GM23248 (cell line): ENCODE measurements at regions not wholly inside any gene's neighbourhood (a gene's known extent, or its start where the extent isn't known, plus 50 kb on each side); places are given as distances from the start of the nearest gene placed in this dataset.
A peak's percentile ranks its signal among the peaks of the same experiment; 100 is the strongest.

ENCODE experiments used
- DNase-seq: peaks from one replicate; pipeline ENCODE4 v3.0.0-alpha.2; 2015
- H2AFZ ChIP-seq: fragments of 200-600 bp; sonication (generic); 2 replicates; pipeline ENCODE4 v1.6.1; 2016; ENCODE audit warnings: antibody characterized with exemption
- H3F3A ChIP-seq: fragments of 200-600 bp; sonication (generic); 2 replicates; pipeline ENCODE4 v1.6.1; 2016; ENCODE audit warnings: mild to moderate bottlenecking, antibody characterized with exemption, mixed run types; ENCODE audit not compliant: insufficient read depth
- H3K27ac ChIP-seq: fragments of 200-600 bp; sonication (generic); 2 replicates; pipeline ENCODE4 v1.5.1; 2016; ENCODE audit warnings: mild to moderate bottlenecking
- H3K27me3 ChIP-seq: fragments of 200-600 bp; sonication (generic); replicated peaks from 2 replicates; pipeline ENCODE4 v1.6.1; 2016; ENCODE audit warnings: mild to moderate bottlenecking; ENCODE audit not compliant: insufficient read depth
- H3K36me3 ChIP-seq: fragments of 200-600 bp; sonication (generic); 2 replicates; pipeline ENCODE4 v1.6.1; 2016; ENCODE audit warnings: low read depth, mild to moderate bottlenecking
- H3K4me1 ChIP-seq: fragments of 200-600 bp; sonication (generic); 2 replicates; pipeline ENCODE4 v1.6.1; 2016; ENCODE audit warnings: mild to moderate bottlenecking; ENCODE audit not compliant: insufficient read depth
- H3K4me2 ChIP-seq: fragments of 200-600 bp; sonication (generic); one replicate; pipeline ENCODE4 v1.6.1; 2016; ENCODE audit warnings: mild to moderate bottlenecking; ENCODE audit not compliant: unreplicated experiment
- H3K4me3 ChIP-seq: fragments of 200-600 bp; sonication (generic); 2 replicates; pipeline ENCODE4 v1.5.1; 2016; ENCODE audit warnings: mild to moderate bottlenecking
- H3K79me2 ChIP-seq: fragments of 200-600 bp; sonication (generic); 2 replicates; pipeline ENCODE4 v1.6.1; 2016; ENCODE audit warnings: mild to moderate bottlenecking; ENCODE audit not compliant: insufficient read depth
- H3K9ac ChIP-seq: fragments of 200-600 bp; sonication (generic); 2 replicates; pipeline ENCODE4 v1.6.1; 2016; ENCODE audit warnings: mild to moderate bottlenecking
- H3K9me2 ChIP-seq: fragments of 200-600 bp; sonication (generic); 2 replicates; pipeline ENCODE4 v1.6.1; 2016; ENCODE audit warnings: mixed run types, mild to moderate bottlenecking, moderate library complexity; ENCODE audit not compliant: insufficient read depth
- H3K9me3 ChIP-seq: fragments of 200-600 bp; sonication (generic); one replicate; pipeline ENCODE4 v1.6.1; 2017; ENCODE audit warnings: low read depth
- H4K20me1 ChIP-seq: fragments of 200-600 bp; sonication (generic); 2 replicates; pipeline ENCODE4 v1.6.0; 2016; ENCODE audit not compliant: insufficient read depth
- EZH2 ChIP-seq: fragments of 200-600 bp; sonication (generic); IDR thresholded peaks from 2 replicates; pipeline ENCODE4 v1.6.1; 2018; ENCODE audit warnings: antibody characterized with exemption, mild to moderate bottlenecking; ENCODE audit not compliant: insufficient read depth, poor library complexity, severe bottlenecking
- EZH2phosphoT487 ChIP-seq: fragments of 200-600 bp; sonication (generic); IDR thresholded peaks from 2 replicates; pipeline ENCODE4 v1.6.1; 2018; ENCODE audit warnings: antibody characterized with exemption, moderate library complexity, mild to moderate bottlenecking, low read depth; ENCODE audit not compliant: insufficient read depth
- WGBS, 2 experiments: methylation state at CpG; one replicate each; pipeline ENCODE4 v1.1.6; 2015 to 2017; ENCODE audit warnings: low lambda C conversion rate in 2 of 2, low coverage in 1 of 2; ENCODE audit errors: missing lambda C conversion rate in 2 of 2; 5-methylcytosine and 5-hydroxymethylcytosine counted together
- in situ Hi-C: fragments of 300-500 bp; cut with MboI; formaldehyde crosslinking; loops from 2 replicates; pipeline ENCODE4 v1.15.0; 2020

DNA sequence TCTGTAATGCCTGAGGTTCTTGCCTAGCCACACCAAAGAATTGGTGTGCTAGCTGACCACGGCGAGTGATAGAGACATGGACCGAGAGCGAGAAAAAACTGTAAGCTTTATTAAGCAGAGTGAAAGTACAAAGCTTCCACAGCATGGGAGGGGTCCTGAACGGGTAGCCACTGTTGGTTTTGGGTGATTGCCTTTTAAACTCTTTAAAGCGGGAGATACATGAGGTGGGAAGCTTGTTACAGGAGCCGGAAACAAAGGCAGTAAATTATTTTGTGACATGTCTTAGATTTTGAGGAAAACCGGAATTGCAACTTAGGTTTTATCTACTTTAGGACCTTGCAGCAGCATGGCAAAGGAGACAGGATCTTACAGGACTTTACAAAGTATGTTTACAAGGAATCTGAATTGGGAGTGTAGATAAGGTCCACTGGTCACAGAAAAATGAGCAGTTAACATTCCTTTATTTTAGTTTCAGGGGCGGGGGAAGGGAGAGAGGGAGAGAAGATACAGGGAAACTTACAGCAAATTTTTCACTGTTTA, 252.7 kb upstream of the MBL2 start:
- Histone ChIP-seq H3K27ac (no peak overlapping the region), H3K79me2 (no peaks in the 10 kb centered on the region), H3F3A (0 out of 2 replicates have a peak, but pooled peaks cover 1% of the 10 kb centered on the region), H2AFZ (peak overlapping the region; percentile 89), H3K4me3 (peak overlapping the region; percentile 67), H3K4me1 (peaks cover 8% of the 10 kb centered on the region; the same call in 1 of the 2 replicates), H3K27me3 (no peaks in the 10 kb centered on the region), H3K9me2 (no peaks in the 10 kb centered on the region), H3K9ac (peak overlapping the region; percentile 50; the same call in 1 of the 2 replicates), H4K20me1 (no peaks in the 10 kb centered on the region), H3K9me3 (no peaks in the 10 kb centered on the region), H3K36me3 (no peaks in the 10 kb centered on the region), H3K4me2 (peak overlapping the region; percentile 82)
- in situ Hi-C loops = no loop called here
- TF ChIP-seq EZH2 = no peak
- no peak for TF ChIP-seq EZH2phosphoT487
- 5 to 8% methylated on average over 9 of the region's 9 CpGs for WGBS, 2 experiments
- peak; percentile 35 for DNase-seq

DNA sequence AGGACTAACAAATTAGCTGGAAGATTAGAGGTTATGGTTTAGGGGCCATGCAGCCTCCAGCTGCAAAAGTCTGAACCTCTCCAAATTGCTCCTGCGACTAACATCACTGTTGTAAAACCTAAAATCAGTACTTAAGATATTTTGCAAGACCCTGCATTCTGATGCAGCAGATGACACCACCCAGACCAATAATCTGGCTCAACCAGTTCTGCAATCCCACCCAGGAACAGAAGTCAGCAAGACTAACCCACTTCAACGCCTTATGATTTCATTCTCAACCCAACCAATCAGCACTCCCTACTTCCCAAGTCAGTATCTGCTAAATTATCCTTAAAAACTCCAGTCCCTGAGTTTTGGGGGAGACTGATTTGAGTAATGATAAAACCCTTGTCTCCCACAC, 250.8 kb upstream of the MBL2 start:
- H3K4me2 ChIP-seq = no peak overlapping the region

DNA sequence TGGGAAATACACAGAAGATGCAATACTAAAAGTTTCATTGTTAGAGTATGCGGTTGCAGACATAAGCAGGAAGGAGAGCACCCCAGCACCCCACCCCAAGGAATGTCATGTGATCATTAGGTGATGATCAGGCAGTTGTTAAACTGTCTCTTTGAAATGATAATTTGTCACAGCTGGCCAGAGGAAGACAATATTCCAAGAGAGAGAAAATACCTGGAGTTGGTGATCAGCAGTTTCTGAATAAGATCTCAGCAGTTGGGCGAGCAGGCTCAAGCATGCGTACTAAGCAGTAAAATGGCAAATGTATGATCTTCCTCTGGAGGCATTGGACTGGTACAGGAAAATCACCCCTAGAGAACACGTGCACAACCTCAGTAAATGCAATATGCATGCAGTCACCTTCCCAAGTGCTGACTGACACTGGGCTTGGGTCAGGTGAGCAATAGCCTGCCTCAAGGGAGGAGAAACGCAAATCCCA, 250.1 kb upstream of the MBL2 start:
- Histone ChIP-seq H3K9ac (no peak overlapping the region), H3K9me3 (no peaks in the 10 kb centered on the region), H4K20me1 (no peaks in the 10 kb centered on the region), H3K9me2 (no peaks in the 10 kb centered on the region), H3K4me2 (no peak overlapping the region), H3K4me3 (no peak overlapping the region), H2AFZ (no peak overlapping the region), H3K27me3 (no peaks in the 10 kb centered on the region), H3K4me1 (no peaks in the 10 kb centered on the region), H3K27ac (no peak overlapping the region), H3K79me2 (no peaks in the 10 kb centered on the region), H3K36me3 (no peaks in the 10 kb centered on the region), H3F3A (no peaks in the 10 kb centered on the region)
- in situ Hi-C loops = no loop called here
- no peak for DNase-seq
- TF ChIP-seq EZH2phosphoT487 = no peak
- no peak for TF ChIP-seq EZH2
- WGBS, 2 experiments = 54 to 58% methylated on average over 5 of the region's 5 CpGs

More for the DNA sequence above, 250.8 kb upstream of the MBL2 start:
- TF ChIP-seq EZH2phosphoT487 (no peak), EZH2 (no peak)
- H3K9me3 ChIP-seq = no peaks in the 10 kb centered on the region
- no peak for DNase-seq
- no peak overlapping the region for H2AFZ ChIP-seq
- H3K9me2 ChIP-seq = no peaks in the 10 kb centered on the region
- H3K36me3 ChIP-seq = no peaks in the 10 kb centered on the region
- no peaks in the 10 kb centered on the region for H3K27me3 ChIP-seq
- no peaks in the 10 kb centered on the region for H4K20me1 ChIP-seq
- H3K4me3 ChIP-seq = no peak overlapping the region
- in situ Hi-C loops = no loop called here
- 45% methylated on average over 2 of the region's 2 CpGs for WGBS, 2 experiments
- no peak overlapping the region for H3K9ac ChIP-seq
- H3F3A ChIP-seq = no peaks in the 10 kb centered on the region
- no peaks in the 10 kb centered on the region for H3K4me1 ChIP-seq
- H3K27ac ChIP-seq = no peak overlapping the region
- no peaks in the 10 kb centered on the region for H3K79me2 ChIP-seq

DNA sequence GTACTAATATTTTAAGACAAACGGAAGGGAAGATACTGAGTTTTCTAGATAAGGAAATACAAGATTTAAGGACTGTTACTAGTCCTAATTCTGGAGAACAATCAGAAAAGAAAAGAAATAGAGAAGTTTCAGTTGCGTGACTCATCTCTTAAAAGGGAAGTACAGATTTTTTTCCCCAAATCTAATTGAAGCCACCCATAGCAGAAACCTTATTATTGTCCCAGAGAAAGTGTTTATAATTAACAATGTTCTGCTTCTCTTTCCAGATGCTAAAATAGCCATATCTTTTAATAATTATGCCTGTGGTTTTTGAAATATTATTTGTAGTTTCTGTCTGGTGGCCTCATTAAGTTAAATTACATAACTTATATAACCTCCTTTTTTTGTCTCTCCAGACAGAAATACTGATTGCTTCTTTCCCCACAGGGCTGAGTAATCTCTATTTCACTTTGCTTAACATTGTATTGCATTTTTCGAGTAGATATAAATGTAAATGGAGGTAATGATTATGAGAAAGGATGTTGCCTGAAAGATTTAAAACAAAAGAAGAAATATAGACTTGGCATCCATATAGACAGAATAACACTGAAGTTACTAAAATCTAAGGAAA, 240.7 kb upstream of the MBL2 start:
- H3K9me2 ChIP-seq = no peaks in the 10 kb centered on the region
- no peak overlapping the region for H2AFZ ChIP-seq
- H3K4me2 ChIP-seq = no peak overlapping the region
- no peaks in the 10 kb centered on the region for H3K36me3 ChIP-seq
- H3F3A ChIP-seq = no peaks in the 10 kb centered on the region
- H3K9ac ChIP-seq = no peak overlapping the region
- no peaks in the 10 kb centered on the region for H3K9me3 ChIP-seq
- no peak overlapping the region for H3K4me3 ChIP-seq
- TF ChIP-seq EZH2phosphoT487 = no peak
- TF ChIP-seq EZH2 = no peak
- DNase-seq = no peak
- H3K27me3 ChIP-seq = no peaks in the 10 kb centered on the region
- H3K79me2 ChIP-seq = no peaks in the 10 kb centered on the region
- in situ Hi-C loops = no loop called here
- H3K27ac ChIP-seq = no peak overlapping the region
- no peaks in the 10 kb centered on the region for H3K4me1 ChIP-seq
- no peaks in the 10 kb centered on the region for H4K20me1 ChIP-seq
- WGBS, 2 experiments = 5 to 10% methylated on average over 3 of the region's 3 CpGs
